Endothelial cell of umbilical vein (primary cell): ENCODE measurements at regions not wholly inside any gene's neighbourhood (a gene's known extent, or its start where the extent isn't known, plus 50 kb on each side); places are given as distances from the start of the nearest gene placed in this dataset.

ENCODE experiments used
- BruUV-seq: library from RNA; stranded (reverse); fragments of 400-500 nt; replicated peaks from 2 replicates; lab custom pipeline; 2021; lab: Mats Ljungman, UMichigan
- CTCF ChIA-PET: fragments of 300-600, 350-600 bp; sonication (Branson Sonifier 250); formaldehyde crosslinking; loops from one replicate; lab custom pipeline; 2021; ENCODE audit warnings: antibody characterized with exemption, inconsistent platforms; lab: Charles Lee
- POLR2A ChIA-PET: fragments of 300-600, 350-600 bp; sonication (Branson Sonifier 250); formaldehyde crosslinking; loops from one replicate; lab custom pipeline; 2021; ENCODE audit warnings: antibody characterized with exemption, inconsistent platforms; lab: Charles Lee
- DNase-seq: peaks from one replicate; pipeline ENCODE4 v3.0.0-alpha.2; 2011; ENCODE audit warnings: low read depth, low spot score
- FAIRE-seq: peaks from 2 replicates; lab custom pipeline; 2011; peaks lifted over from hg19 to GRCh38; lab: Jason Lieb, UNC
- H2AFZ ChIP-seq: 2 replicates; pipeline ENCODE4 v1.6.0; 2012; ENCODE audit warnings: low read depth, low read length, control low read depth, inconsistent platforms
- H3K27ac ChIP-seq: 2 replicates; pipeline ENCODE4 v1.5.1; 2011; ENCODE audit warnings: low read depth, mild to moderate bottlenecking, control low read depth, low read length, moderate library complexity; ENCODE audit not compliant: insufficient read depth
- H3K27me3 ChIP-seq, 2 experiments: 2 replicates each; pipeline versions ENCODE4 v1.6.0 to v1.6.1; 2011; ENCODE audit warnings: low read length in 2 of 2, mixed read lengths in 1 of 2; ENCODE audit not compliant: control insufficient read depth in 2 of 2, insufficient read depth in 2 of 2
- H3K36me3 ChIP-seq, 2 experiments: 2 replicates in 1 of 2; 3 replicates in 1 of 2; pipeline ENCODE4 v1.5.1; 2011; ENCODE audit warnings: low read length in 2 of 2, mild to moderate bottlenecking in 1 of 2, moderate library complexity in 1 of 2; ENCODE audit not compliant: control insufficient read depth in 2 of 2, insufficient read depth in 2 of 2; ENCODE audit errors: extremely low read depth in 1 of 2
- H3K4me1 ChIP-seq: 3 replicates; pipeline ENCODE4 v1.5.1; 2011; ENCODE audit warnings: mild to moderate bottlenecking, low read length; ENCODE audit not compliant: control insufficient read depth, insufficient read depth; ENCODE audit errors: extremely low read depth
- H3K4me2 ChIP-seq: 2 replicates; pipeline ENCODE4 v1.6.1; 2011; ENCODE audit warnings: low read length, control low read depth, mixed read lengths; ENCODE audit not compliant: insufficient read depth
- H3K4me3 ChIP-seq, 3 experiments: fragments of 200-600 bp in 1 of 3; sonication (generic), shearing (Covaris generic) in 1 of 3; replicated peaks in 1 of 3; 2 replicates each; pipeline ENCODE4 v1.5.1; 2011 to 2016; ENCODE audit warnings: control low read depth in 3 of 3, low read length in 3 of 3, mild to moderate bottlenecking in 2 of 3, inconsistent platforms in 1 of 3, low read depth in 1 of 3, moderate library complexity in 1 of 3; ENCODE audit not compliant: insufficient read depth in 1 of 3
- H3K79me2 ChIP-seq: 2 replicates; pipeline ENCODE4 v1.6.0; 2012; ENCODE audit warnings: low read length, inconsistent platforms; ENCODE audit not compliant: control insufficient read depth, insufficient read depth
- H3K9ac ChIP-seq: replicated peaks from 2 replicates; pipeline ENCODE3; 2011; ENCODE audit warnings: low read length, control low read depth; ENCODE audit not compliant: insufficient read depth; ENCODE audit errors: extremely low read depth
- H3K9me1 ChIP-seq: replicated peaks from 3 replicates; pipeline ENCODE4 v1.6.0; 2011; ENCODE audit warnings: mild to moderate bottlenecking, low read length; ENCODE audit not compliant: control insufficient read depth, insufficient read depth; ENCODE audit errors: extremely low read depth
- H3K9me3 ChIP-seq: replicated peaks from 2 replicates; pipeline ENCODE4 v1.5.1; 2012; ENCODE audit warnings: low read length, inconsistent platforms; ENCODE audit not compliant: control insufficient read depth, insufficient read depth
- H4K20me1 ChIP-seq: replicated peaks from 2 replicates; pipeline ENCODE3; 2011; ENCODE audit warnings: mild to moderate bottlenecking, low read length; ENCODE audit not compliant: control insufficient read depth, insufficient read depth; ENCODE audit errors: extremely low read depth
- CTCF ChIP-seq, 2 donors: IDR thresholded peaks; 1 replicate in 1 of 2; 2 replicates in 1 of 2; pipeline ENCODE4 v1.5.1; 2011; ENCODE audit warnings: low read length in 2 of 2, mild to moderate bottlenecking in 2 of 2, moderate library complexity in 2 of 2, control low read depth in 1 of 2, inconsistent platforms in 1 of 2, low read depth in 1 of 2; ENCODE audit not compliant: insufficient read depth in 1 of 2; ENCODE audit errors: extremely low read depth in 1 of 2
- EZH2 ChIP-seq: IDR thresholded peaks from 2 replicates; pipeline ENCODE4 v1.6.1; 2012; ENCODE audit warnings: borderline replicate concordance, low read depth, mild to moderate bottlenecking, moderate library complexity, low read length, inconsistent platforms; ENCODE audit not compliant: severe bottlenecking
- FOS ChIP-seq: IDR thresholded peaks from 2 replicates; pipeline ENCODE4 v1.6.1; 2011; ENCODE audit warnings: mild to moderate bottlenecking, low read length, moderate library complexity, borderline replicate concordance; ENCODE audit not compliant: insufficient read depth
- GATA2 ChIP-seq: IDR thresholded peaks from 2 replicates; pipeline ENCODE4 v1.7.0; 2011; ENCODE audit warnings: low read depth, mild to moderate bottlenecking, moderate library complexity, mixed read lengths, low read length; ENCODE audit not compliant: insufficient read length, insufficient read depth
- JUN ChIP-seq: IDR thresholded peaks from 2 replicates; pipeline ENCODE4 v1.6.1; 2011; ENCODE audit warnings: borderline replicate concordance, low read depth; ENCODE audit not compliant: insufficient read length, insufficient read depth
- MAX ChIP-seq: IDR thresholded peaks from 2 replicates; pipeline ENCODE4 v1.6.1; 2011; ENCODE audit not compliant: insufficient read depth, insufficient read length
- MYC ChIP-seq: IDR thresholded peaks from one replicate; pipeline ENCODE4 v1.6.1; 2011; ENCODE audit warnings: mild to moderate bottlenecking, low read depth, low read length
- POLR2A ChIP-seq: IDR thresholded peaks from 2 replicates; pipeline ENCODE4 v1.6.1; 2012; ENCODE audit warnings: low read depth, mild to moderate bottlenecking, control low read depth, low read length
- POLR2AphosphoS5 ChIP-seq: IDR thresholded peaks from 2 replicates; pipeline ENCODE4 v1.6.1; 2012; ENCODE audit warnings: low read depth, mild to moderate bottlenecking, control low read depth, low read length, moderate library complexity; ENCODE audit not compliant: insufficient read depth
- dilution Hi-C: fragments of 300-500 bp; cut with MboI; formaldehyde crosslinking; loops from one replicate; pipeline ENCODE4 v1.15.0; 2019; ENCODE audit warnings: low sequenced_read_pairs; ENCODE audit not compliant: extremely low pct_ligation_motif_present
- intact Hi-C: fragments of 100-400 bp; cut with micrococcal nuclease; formaldehyde crosslinking; loops from one replicate; pipeline ENCODE4 v1.10.0; 2022

- CTCF ChIA-PET: no interaction called here
- POLR2A ChIA-PET: no interaction called here
- no peak for FAIRE-seq
Measured at GRCh38 chr2:16011621-16011960, 71.2 kb downstream of the MYCN start.

More at GRCh38 chr2:16011621-16011960, 71.2 kb downstream of the MYCN start:
- TF ChIP-seq MYC (no peak), FOS (no peak), GATA2 (no peak), CTCF (IDR thresholded peaks at IDR 0.05; ENCODE audit: extremely low read depth in 1 of 2, insufficient read depth in 1 of 2, low read depth in 1 of 2, low read length in 2 of 2) (no peak), EZH2 (no peak), MAX (no peak), POLR2AphosphoS5 (no peak), POLR2A (no peak), JUN (no peak)
- no peak overlapping the region for H3K4me3 ChIP-seq
- dilution Hi-C loops (no loop called here), intact Hi-C loops (no loop called here)
- no peaks in the 10 kb centered on the region for H3K36me3 ChIP-seq
- no peak overlapping the region for H2AFZ ChIP-seq
- peaks cover 0 to 3% of the 10 kb centered on the region in 2 experiments for H3K27me3 ChIP-seq
- no peaks in the 10 kb centered on the region for H3K4me1 ChIP-seq
- H3K4me2 ChIP-seq: no peak overlapping the region
- no peaks in the 10 kb centered on the region for H4K20me1 ChIP-seq
- no peaks in the 10 kb centered on the region for H3K9me3 ChIP-seq
- H3K9me1 ChIP-seq: no peaks in the 10 kb centered on the region
- DNase-seq: no peak
- BruUV-seq: no TSS peak
- no peak overlapping the region for H3K9ac ChIP-seq
- H3K79me2 ChIP-seq: no peaks in the 10 kb centered on the region
- no peak overlapping the region for H3K27ac ChIP-seq
